ENCODE measurements at regions not wholly inside any gene's neighbourhood (a gene's known extent, or its start where the extent isn't known, plus 50 kb on each side); places are given as distances from the start of the nearest gene placed in this dataset.
"Not testable (repeated sequence)": the region's sequence is repeated elsewhere in the genome, so short reads cannot be mapped to it uniquely, and the experiment has no call there.

DNA sequence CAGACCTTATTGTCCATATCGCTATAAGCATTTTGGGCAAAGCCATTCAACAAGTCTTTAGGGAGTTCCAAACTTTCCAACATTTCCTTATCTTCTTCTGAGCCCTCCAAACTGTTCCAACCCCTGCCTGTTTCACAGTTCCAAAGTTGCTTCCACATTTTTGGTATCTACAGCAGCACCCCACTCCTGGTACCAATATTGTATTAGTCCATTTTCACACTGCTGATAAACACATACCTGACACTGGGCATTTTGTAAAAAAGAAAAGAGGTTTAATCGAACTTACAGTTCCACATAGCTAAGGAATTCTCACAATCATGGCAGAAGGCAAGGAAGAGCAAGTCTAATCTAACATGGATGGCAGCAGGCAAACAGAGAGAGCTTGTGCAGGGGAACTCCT, 834.1 kb upstream of the GBE1 start:
- Histone ChIP-seq H3K36me3 (no peaks in the 10 kb centered on the region), H3K9ac (no peak overlapping the region), H3K4me3 (no peak overlapping the region), H3K4me1 (peaks cover 13% of the 10 kb centered on the region), H3K4me2 (no peak overlapping the region), H3K9me3 (peaks cover 34% of the 10 kb centered on the region), H4K20me1 (no peaks in the 10 kb centered on the region), H3K27ac (no peak overlapping the region), H3K27me3 (no peaks in the 10 kb centered on the region)
- TF ChIP-seq Cebpa-rat (IDR thresholded peaks at IDR 0.05) = no peak

- no peak for TF ChIP-seq Cebpa-rat (IDR thresholded peaks at IDR 0.05)
- H3K4me1 ChIP-seq = peaks cover under 1% of the 10 kb centered on the region; the same call in 1 of the 2 replicates
- H3K27me3 ChIP-seq = no peaks in the 10 kb centered on the region
- H3K9me3 ChIP-seq = peaks cover 9% of the 10 kb centered on the region; the same call in 1 of the 2 replicates
- H3K27ac ChIP-seq = no peak overlapping the region
- no peak overlapping the region for H3K4me3 ChIP-seq
- no peaks in the 10 kb centered on the region for H3K36me3 ChIP-seq
- H3K4me2 ChIP-seq = no peak overlapping the region
- no peak overlapping the region for H3K9ac ChIP-seq
- H4K20me1 ChIP-seq = no peaks in the 10 kb centered on the region
Observed at GRCh38 chr3:82587174-82587573, 825.7 kb upstream of the GBE1 start.

- Histone ChIP-seq H3K36me3 (no peaks in the 10 kb centered on the region), H3K4me2 (no peak overlapping the region), H4K20me1 (no peaks in the 10 kb centered on the region), H3K27ac (no peak overlapping the region), H3K4me1 (no peaks in the 10 kb centered on the region), H3K27me3 (no peaks in the 10 kb centered on the region), H3K9me3 (peaks cover 9% of the 10 kb centered on the region; the same call in 1 of the 2 replicates), H3K4me3 (no peak overlapping the region), H3K9ac (no peak overlapping the region)
- no peak for TF ChIP-seq Cebpa-rat (IDR thresholded peaks at IDR 0.05)
Observed at GRCh38 chr3:82586414-82586813, 825.0 kb upstream of the GBE1 start.

GRCh38 chr3:82586002-82586401, 824.6 kb upstream of the GBE1 start:
- not testable (repeated sequence) for H3K9me3 ChIP-seq, H3K4me1 ChIP-seq, H4K20me1 ChIP-seq, H3K27me3 ChIP-seq, H3K36me3 ChIP-seq, H3K27ac ChIP-seq, H3K4me3 ChIP-seq, H3K4me2 ChIP-seq, H3K9ac ChIP-seq

GRCh38 chr3:82585591-82585990, 824.1 kb upstream of the GBE1 start:
- not testable (repeated sequence) for H4K20me1 ChIP-seq, H3K4me1 ChIP-seq, H3K27ac ChIP-seq, H3K36me3 ChIP-seq, H3K9ac ChIP-seq, H3K4me3 ChIP-seq, H3K9me3 ChIP-seq, H3K27me3 ChIP-seq, H3K4me2 ChIP-seq

DNA sequence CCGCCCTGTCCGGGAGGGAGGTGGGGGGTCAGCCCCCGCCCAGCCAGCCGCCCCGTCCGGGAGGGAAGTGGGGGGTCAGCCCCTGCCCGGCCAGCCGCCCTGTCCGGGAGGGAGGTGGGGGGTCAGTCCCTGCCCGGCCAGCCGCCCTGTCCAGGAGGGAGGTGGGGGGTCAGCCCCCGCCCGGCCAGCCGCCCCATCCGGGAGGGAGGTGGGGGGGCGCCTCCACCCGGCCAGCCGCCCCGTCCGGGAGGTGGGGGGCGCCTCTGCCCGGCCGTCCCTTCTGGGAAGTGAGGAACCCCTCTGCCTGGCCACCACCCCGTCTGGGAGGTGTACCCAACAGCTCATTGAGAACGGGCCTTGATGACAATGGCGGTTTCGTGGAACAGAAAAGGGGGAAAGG, 823.4 kb upstream of the GBE1 start:
- H3K36me3 ChIP-seq, H3K9me3 ChIP-seq, H4K20me1 ChIP-seq, H3K27me3 ChIP-seq, H3K9ac ChIP-seq, H3K4me1 ChIP-seq, H3K27ac ChIP-seq, H3K4me3 ChIP-seq, H3K4me2 ChIP-seq: not testable (repeated sequence)

DNA sequence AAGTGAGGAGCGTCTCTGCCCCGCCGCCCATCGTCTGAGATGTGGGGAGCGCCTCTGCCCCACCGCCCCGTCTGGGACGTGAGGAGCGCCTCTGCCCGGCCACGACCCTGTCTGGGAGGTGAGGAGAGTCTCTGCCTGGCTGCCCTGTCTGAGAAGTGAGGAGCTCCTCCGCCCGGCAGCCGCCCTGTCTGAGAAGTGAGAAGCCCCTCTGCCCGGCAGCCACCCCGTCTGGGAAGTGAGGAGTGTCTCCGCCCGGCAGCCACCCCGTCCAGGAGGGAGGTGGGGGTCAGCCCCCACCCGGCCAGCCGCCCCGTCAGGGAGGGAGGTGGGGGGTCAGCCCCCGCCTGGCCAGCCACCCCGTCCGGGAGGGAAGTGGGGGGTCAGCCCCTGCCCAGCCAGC, 823.0 kb upstream of the GBE1 start:
- not testable (repeated sequence) for H3K9ac ChIP-seq, H3K27ac ChIP-seq, H3K4me3 ChIP-seq, H4K20me1 ChIP-seq, H3K9me3 ChIP-seq, H3K27me3 ChIP-seq, H3K4me2 ChIP-seq, H3K4me1 ChIP-seq, H3K36me3 ChIP-seq

DNA sequence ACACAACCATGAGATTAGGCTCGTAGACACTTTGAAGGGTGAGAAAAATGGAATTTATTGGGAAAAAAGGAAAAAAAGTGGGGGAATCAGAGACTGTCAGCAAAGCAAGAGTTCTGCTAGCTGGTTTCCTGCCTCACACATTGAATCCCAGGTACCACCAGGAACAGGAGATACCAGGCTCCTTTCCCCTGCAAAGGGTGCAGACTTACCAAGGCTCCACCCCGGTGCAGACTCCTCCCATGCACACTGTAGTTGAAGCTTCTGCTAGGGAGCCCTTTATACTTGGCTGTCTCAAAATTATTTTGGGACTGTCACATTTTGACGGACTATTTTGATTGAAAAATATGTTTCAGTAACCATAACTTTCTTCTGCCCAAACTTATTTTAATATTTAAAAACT, 819.9 kb upstream of the GBE1 start:
- no peaks in the 10 kb centered on the region for H4K20me1 ChIP-seq
- no peak for TF ChIP-seq Cebpa-rat (IDR thresholded peaks at IDR 0.05)

DNA sequence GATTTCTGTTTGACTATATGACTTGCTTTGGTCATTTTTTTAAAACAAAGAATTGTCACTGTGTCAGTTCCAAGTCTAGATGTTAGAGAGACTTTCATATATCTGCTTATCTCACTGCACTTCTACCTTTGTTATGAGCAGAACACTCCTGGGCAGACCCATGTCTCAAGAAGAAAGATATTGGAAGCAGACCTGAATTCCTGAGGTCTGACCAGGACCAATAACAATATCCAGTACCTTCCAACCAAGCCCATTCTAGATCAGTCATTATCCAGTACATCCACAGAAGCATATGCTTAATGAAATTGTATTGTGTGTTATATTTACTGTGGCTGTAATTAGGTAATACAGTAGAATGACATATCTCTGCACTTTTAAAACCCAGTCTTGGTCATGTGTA, 811.3 kb upstream of the GBE1 start:
- Histone ChIP-seq H3K27me3 (no peaks in the 10 kb centered on the region), H3K27ac (no peak overlapping the region), H3K9me3 (no peaks in the 10 kb centered on the region), H3K9ac (no peak overlapping the region), H3K4me1 (no peaks in the 10 kb centered on the region), H3K4me2 (no peak overlapping the region), H3K4me3 (no peak overlapping the region), H3K36me3 (no peaks in the 10 kb centered on the region), H4K20me1 (no peaks in the 10 kb centered on the region)
- TF ChIP-seq Cebpa-rat (IDR thresholded peaks at IDR 0.05) = no peak

More for the DNA sequence above, 819.9 kb upstream of the GBE1 start:
- H3K27me3 ChIP-seq = no peaks in the 10 kb centered on the region
- no peaks in the 10 kb centered on the region for H3K36me3 ChIP-seq
- peaks cover 9% of the 10 kb centered on the region; the same call in 1 of the 2 replicates for H3K9me3 ChIP-seq
- H3K27ac ChIP-seq = no peak overlapping the region
- no peak overlapping the region for H3K4me3 ChIP-seq
- no peaks in the 10 kb centered on the region for H3K4me1 ChIP-seq
- no peak overlapping the region for H3K4me2 ChIP-seq
- H3K9ac ChIP-seq = no peak overlapping the region

GRCh38 chr3:82568776-82569338, 807.4 kb upstream of the GBE1 start:
- Histone ChIP-seq H3K36me3 (no peaks in the 10 kb centered on the region), H3K27ac (no peak overlapping the region), H3K4me3 (no peak overlapping the region), H4K20me1 (no peaks in the 10 kb centered on the region), H3K27me3 (no peaks in the 10 kb centered on the region), H3K4me1 (no peaks in the 10 kb centered on the region), H3K9ac (no peak overlapping the region), H3K9me3 (peaks cover 12% of the 10 kb centered on the region), H3K4me2 (no peak overlapping the region)
- TF ChIP-seq Cebpa-rat (IDR thresholded peaks at IDR 0.05) = no peak

DNA sequence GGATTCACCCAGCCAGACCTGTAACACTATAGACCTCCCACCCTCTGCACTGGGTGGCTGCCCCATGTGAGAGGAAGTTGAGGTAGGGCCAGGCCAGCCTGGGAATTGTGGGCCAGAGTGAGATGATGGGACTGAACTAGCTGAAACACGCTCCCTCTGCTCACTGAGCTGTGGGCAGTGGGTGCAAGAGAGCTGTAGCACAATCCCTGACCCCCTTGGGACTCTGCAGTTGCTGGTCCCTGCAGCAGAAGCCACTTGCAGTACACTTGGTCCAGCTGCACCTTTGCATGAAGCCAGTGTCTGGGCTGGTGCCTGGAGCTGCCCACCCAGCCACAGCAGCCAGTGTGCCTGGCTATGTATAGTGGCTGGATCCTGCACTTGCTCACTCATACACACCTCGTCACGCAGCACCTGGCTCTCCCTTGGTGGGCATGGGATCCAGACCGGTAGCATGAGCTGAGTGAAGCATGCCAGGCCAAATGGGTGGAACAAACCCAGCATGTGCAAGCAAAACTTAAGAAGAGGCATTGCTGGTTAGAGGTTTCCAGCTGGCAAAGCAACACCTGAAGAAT, 805.7 kb upstream of the GBE1 start:
- H3K36me3 ChIP-seq = no peaks in the 10 kb centered on the region
- H3K4me3 ChIP-seq = no peak overlapping the region
- H3K27ac ChIP-seq = no peak overlapping the region
- no peak overlapping the region for H3K4me2 ChIP-seq
- no peak overlapping the region for H3K9ac ChIP-seq
- no peaks in the 10 kb centered on the region for H3K27me3 ChIP-seq
- H3K9me3 ChIP-seq = peaks cover 12% of the 10 kb centered on the region
- no peaks in the 10 kb centered on the region for H3K4me1 ChIP-seq
- TF ChIP-seq Cebpa-rat (IDR thresholded peaks at IDR 0.05) = no peak
- no peaks in the 10 kb centered on the region for H4K20me1 ChIP-seq
